NCI-H446 (cell line): ENCODE measurements at regions not wholly inside any gene's neighbourhood (a gene's known extent, or its start where the extent isn't known, plus 50 kb on each side); places are given as distances from the start of the nearest gene placed in this dataset.
"Not testable (repeated sequence)": the region's sequence is repeated elsewhere in the genome, so short reads cannot be mapped to it uniquely, and the experiment has no call there.

ENCODE experiments used
- DNase-seq, 2 experiments: peaks; one replicate each; lab custom pipeline; 2025; lab: John Stamatoyannopoulos, UW

DNA sequence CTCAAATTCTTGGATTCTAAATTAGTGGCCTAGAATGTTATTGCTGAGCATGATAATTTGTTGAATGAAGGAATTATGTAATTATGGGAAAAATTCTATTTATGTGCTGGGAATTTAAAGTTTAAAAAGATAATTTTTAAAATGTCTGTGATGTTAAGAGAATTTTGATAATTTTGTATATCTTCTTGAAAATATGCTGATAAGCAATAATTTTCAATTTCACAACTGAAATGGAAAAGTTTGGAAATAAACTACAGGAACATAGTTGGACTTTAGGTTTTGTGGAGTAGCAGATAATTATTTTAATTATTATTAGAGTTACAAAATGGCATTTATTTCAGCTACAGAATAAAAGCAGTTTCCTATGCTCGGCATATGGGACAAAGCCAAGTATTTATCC is 268.5 kb upstream of the TPK1 start:
- DNase-seq, result no peak

DNA sequence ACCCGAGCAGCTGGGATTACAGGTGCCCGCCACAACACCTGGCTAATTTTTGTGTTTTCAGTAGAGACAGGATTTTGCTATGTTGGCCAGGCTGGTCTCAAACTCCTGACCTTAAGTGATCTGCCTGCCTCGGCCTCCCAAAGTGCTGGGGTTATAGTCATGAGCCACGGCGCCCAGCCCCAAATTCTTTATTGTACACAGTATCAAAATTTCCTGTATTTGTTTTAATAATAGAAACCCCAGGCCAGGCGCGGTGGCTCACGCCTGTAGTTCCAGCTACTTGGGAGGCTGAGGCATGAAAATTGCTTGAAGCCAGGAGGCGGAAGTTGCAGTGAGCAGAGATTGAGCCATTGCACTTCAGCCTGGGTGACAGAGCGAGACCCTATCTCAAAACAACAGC is 266.3 kb upstream of the TPK1 start:
- not testable (repeated sequence) for DNase-seq

DNA sequence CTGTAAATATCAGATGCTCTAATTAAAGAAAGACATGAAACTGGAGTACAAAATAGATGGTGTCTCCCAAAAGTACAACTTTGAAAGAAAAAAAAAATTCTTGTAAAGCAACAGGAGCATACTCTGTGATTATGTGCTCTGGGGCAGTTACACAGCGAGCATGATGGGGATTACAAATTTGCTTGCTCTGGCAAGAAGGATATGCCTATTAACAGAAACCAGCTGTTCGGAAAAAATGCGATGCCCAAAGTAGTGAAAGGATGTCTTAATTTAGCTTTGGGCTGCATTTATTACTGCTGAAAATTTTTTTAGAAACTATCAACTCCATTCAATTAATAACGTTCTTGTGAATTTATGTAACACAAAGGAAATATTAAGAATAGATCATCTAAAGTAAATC is 256.9 kb upstream of the TPK1 start:
- no peak for DNase-seq

DNA sequence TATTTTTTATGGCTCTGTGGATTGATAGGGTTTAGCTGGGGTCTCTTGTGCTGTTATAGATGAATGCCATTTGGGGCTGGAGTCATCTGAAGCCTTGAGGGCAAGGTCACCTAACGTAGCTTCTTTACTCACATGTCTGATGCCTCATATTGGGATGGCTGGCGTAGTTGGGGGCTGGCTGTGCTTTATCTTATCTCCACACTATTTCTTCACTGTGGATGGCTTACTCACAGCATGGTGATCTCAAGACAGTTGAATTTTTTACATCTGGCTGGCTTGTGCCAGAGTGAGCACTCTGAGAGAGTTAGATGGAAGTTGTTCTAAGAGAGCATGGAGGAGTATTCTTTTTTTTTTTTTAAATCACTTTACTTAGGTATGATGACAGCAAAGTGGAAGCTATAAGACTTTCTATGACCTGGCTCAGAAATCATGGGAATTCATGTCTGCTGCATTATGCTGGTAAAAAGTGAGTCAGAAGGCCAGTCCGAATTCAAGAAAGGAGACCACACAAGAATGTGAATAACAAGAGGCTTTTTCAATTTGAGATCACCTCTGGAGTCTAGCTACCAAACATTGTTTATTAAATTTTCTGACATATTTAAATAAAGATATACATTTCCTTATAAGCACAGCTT is 252.4 kb upstream of the TPK1 start:
- DNase-seq, result no peak

DNA sequence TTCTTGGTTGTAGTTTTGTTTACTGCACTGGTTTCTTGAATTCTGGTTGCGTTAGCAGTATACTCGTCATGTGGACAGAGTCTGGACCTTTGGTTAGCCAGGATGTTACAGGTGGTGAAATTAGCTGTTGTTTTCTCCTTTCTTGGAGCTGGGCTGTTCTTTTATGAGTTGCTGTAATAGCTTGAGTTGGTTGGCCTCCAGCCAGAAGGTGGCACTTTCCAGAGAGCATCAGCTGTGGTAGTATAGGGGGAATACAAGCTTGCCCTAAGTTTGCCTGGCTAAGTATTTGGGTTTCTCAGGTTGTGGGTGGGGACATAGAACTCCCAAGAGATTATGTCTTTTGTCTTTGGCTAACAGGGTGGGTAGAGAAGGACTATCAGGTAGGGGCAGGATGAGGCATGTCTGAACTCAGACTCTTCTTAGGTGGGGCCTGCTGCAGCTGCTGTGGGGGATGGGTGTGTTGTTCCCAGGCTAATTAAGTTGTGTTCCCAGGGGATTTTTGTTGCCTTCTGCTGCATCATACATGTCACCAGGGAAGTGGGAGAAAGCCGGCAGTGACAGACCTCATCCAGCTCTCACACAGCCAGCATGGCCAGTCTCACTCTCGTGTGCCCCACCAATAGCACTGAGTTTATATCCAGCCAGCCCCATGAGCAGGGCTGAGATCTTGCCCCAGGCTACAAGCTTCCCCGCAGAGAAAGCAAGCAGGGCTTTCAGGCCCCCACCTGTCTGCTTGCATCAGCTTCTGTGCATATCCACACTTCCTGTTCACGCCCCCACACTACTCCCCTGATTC is 246.7 kb upstream of the TPK1 start:
- DNase-seq, result no peak

DNA sequence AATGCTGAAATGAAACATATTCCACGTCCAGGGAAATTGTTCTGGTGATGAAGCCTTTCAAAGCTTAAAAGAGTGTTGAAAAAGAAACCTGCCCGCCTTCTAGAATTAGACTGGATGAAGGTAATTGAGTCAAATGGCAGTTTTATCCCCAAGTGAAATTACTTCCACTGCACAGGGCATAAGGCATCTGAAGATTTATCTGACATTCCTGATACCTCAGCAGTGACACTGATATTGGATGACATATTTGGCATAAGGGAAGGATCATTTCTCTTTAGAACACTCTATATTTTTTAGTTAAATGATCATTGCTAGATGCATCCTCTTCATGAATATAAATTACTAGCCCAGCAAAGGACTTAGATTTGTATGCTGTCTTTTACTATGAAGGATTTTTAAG is 229.6 kb upstream of the TPK1 start:
- DNase-seq, result no peak

DNA sequence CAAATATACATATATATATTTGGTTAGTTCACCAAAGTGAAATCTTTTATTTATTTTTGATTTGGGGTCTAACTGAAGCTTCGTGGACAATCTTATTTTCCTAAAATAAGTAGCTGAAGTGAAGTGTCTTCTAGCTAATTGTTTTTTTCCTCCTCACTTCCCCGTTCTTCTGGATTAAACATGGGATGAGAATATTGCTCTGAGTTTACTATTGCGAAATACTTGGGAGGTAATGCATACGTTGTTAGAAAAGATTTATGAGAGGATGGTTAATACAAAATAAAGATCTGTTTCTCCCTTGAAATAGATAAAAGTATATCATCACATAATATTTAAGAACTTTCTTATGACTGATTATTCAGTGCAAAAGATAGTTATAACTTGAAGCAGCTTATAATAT is 228.3 kb upstream of the TPK1 start:
- DNase-seq, result no peak

DNA sequence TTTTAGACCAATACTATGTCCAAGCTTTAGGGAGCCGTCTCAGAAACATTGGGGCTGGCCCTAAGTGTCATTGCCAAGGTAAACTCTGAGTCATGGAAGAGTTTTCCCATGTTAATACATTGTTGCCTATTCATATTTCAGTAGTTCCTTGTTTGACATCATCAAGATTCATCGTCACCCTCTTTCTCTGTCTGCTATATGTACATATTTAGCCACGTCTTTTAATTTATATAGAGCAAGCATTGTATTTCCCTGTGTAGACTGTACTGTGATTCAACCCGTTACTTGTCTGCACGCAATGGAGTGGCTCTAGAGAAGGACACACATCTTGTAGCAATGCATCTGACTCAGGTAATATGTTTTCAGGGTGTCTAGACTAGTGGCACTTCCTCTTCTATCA is 217.9 kb upstream of the TPK1 start:
- DNase-seq, result no peak

DNA sequence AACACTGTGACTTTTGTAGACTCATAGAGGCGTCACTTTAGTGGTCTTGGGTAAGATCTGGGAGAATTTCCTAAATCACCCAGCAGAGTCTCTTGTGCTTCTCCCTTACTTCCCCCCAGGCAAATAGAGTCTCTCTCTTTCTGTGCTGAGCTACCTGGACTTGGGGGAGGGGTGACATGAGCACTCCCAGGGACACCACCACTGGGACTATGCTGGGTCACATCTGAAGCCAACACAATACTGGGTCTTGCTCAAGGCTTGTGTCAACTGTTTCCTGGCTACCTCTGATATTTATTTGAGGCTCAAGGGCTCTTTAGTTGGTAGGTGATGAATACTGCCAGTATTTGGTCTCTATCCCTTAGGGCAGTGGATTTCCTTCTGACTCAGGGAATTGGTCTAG is 214.6 kb upstream of the TPK1 start:
- no peak for DNase-seq

DNA sequence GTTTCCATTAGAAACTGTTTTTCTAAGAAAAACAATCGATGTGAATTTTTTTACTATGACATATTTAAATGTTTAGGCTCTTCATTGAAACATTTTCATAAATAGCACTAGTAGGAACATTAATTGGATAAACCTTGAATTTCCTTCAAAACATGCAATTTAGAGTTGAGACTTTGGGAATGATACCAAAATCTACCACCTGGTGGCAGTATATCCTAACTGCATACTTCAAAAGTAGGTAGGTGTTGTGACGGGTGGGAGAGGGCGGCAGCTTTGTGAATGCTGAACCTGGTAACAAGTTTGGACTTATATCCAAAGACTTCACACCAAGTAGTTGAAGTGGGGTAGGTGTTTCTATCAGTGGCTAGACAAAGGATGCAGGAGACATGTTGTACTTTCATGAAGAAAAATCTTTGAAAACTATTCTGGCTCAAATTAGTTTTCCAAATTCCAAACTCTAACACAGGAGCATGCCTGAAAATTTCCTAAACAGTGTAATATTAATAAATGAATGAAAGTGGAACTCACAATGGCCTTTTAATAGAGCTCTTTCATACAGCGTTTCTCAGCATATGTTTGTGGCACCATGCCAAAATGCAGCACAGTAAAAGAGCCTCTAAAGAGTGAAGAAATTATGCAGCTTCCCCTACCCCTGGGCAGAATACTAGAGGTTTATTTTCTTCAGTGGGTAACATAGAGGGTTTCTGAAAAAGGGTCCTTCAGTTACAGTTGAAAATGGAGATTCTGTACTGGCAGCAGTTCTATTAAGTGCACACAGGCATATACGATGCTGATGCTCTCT is 201.0 kb upstream of the TPK1 start:
- DNase-seq, result peak; percentile 9 to 74

DNA sequence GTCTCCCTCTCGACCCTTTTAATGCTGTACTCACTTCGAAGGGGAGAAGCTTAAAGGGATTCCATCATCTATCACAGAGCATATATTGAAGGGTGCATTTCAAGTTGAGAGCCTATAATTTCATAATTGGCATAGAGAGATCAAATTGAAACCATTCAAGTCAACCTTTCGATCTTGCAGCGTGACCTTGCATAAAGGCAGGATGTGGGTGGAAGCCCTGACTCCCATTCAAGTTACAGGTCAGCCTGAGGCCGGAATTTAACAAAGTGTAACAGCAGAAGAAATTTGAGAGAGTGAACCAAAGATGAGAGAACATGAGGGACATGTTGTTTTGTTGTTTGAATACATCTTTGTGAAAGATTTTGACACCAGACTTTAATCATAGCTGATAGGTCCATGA is 195.3 kb upstream of the TPK1 start:
- DNase-seq, result no peak

DNA sequence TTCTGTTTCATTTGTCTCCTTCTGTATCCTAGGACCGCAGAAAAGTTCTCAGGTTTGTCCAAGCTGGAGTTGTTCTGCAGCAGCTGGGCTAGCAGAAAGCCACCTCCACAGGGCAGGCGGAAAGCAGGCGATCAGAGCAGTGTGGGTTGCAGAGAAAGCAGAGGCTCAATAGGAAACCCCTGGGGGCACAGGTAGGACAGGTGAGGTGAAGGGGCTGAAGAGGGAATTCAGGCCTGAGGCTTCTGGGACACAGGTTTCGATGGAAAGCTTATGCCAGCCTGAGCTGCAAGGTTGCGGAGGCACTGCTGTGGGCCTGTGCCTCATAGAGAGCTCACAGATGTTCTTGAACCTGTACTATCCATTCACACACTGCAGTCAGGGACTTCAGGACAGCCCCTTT is 194.9 kb upstream of the TPK1 start:
- no peak for DNase-seq

DNA sequence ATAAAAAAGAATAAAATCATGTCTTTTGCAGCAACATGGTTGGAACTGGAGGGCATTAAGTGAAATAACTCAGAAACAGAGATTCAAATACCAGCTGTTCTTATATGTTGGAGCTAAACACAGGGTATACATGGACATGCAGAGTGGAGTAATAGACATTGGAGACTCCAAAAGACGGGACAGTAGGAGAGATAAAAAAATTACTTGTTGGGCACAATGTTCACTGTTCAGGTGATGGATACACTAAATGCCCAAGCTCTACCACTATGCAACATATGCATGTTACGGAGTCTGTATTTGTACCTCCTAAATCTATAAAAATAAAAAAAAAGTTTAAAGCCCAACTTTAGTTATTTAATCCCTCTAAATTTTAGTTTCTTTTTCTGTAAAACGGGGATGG is 184.6 kb upstream of the TPK1 start:
- no peak for DNase-seq

DNA sequence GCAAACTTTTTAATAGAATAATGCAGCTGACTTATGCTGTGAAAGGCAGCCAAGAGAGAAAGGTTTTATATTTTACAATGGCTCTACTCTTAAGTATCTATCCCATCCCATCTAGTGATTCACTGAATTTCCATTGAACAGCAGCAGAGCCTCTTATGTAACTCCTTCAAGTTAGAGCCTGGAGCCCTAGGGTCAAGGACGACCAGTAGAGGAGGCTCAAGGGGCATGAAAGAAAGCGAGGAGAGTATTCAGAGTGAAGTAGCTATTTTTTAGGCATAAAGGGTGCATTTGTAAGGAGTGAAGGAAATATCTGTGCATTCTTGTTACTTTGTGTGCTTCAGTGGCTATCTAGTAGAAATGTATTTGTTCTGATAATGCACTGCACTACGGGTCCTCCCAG is 180.2 kb upstream of the TPK1 start:
- DNase-seq, result peak in 1 of 2 experiments; percentile 1

DNA sequence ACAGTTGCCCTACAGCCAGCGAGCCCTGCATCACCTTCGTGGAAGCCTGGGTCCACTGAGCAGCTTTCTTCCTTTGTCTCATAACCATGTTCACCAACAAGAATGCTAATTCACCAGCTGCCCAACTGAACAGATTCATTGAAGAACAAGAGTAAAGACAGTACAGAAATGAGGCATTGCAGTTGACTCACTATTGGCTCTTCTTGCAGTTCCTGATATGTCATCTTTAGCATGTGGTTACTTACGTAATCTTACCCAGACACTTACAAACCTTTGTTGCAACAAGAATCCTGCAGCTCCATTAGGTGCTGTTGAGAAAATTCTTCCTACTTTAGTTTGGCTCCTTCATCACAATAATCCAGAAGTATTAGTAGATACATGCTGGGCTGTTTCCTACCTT is 174.0 kb upstream of the TPK1 start:
- DNase-seq, result no peak

DNA sequence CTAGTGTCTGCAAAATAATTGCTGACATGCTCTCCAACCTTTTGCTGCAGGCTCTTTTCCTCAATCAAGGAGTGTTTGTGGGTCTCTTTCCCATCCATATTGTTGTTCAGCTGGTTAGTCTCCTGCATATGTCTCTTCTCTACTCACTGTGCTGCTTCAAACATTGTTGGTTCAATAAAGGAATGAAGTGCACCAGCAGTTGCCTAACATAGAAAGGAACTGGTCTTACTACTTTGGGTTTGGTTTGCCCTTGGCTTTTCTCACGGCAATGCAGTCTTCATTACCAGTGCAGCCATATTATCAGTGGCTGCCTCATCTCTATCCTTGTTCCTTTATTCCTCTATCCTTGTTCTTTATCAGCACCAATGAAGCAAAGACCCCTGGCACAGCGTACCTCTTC is 169.7 kb upstream of the TPK1 start:
- no peak for DNase-seq

DNA sequence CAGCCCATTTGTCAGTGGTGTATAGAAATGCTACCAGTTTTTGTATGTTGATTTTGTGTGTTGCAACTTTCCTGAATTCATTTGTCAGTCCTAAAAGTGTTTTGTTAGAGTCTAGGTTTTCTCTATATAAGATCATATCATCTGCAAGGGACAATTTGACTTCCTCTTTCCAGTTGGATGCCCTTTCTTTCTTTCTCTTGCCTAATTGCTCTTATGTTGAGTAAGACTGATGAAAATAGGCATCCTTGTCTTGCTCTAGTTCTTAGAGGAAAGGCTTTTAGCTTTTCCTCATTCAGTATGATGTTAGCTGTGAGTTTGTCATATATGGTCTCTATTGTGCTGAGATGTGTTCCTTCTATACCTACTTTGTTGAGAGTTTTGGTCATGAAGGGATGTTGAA is 161.7 kb upstream of the TPK1 start:
- DNase-seq, result no peak

DNA sequence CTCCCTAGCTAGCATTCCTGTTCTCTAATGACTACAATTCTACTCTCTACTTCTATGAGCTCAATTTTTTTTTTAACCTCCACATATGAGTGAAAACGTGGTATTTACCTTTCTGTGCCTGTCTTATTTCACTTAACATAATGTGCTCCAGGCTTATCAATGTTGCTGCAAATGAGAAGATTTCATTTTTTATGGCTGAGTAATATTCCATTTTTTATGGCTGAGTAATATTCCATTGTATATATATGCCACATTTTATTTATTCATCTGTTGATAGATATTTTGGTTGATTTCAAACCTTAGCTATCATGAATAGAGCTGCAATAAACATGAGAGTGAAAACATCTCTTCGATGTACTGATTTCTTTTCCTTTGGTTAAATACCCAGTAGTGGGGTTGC is 159.6 kb upstream of the TPK1 start:
- no peak for DNase-seq

DNA sequence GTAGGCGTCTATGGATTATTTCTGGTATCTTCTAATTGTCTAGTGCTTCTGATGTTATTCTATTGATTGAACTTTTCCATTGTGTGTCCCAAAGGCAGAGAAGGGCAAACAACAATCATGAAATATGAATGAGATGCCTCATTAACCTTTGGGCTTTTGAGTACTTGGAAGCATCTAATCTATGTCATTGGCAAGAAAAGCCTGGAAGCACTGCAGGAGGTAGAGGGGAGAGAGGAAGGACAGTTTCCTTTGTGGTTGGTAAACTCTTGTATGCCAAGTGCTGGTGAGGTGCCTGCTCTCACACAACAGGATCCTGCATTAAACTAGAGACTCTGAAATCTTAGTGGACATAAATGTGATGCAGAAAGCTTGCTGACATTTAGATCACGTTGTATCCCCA is 155.2 kb upstream of the TPK1 start:
- no peak for DNase-seq

DNA sequence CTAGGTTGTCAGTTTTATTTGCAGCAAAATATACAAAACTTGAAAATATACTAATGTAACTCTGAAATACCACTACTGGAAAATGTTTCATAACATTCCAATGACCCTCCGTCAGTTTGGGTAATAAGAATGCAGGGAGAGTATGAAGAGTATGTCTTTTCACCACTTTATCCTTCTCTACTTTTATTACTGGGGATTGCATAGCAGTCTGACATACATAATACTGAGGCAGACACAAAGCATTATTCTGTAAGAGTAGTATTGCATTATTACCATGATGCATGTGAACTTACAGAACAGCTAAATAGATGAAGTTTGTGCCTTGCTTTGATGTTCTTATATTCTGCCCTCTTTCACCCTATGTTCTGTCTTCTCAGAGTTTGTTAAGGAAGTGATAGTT is 151.8 kb upstream of the TPK1 start:
- DNase-seq, result no peak

DNA sequence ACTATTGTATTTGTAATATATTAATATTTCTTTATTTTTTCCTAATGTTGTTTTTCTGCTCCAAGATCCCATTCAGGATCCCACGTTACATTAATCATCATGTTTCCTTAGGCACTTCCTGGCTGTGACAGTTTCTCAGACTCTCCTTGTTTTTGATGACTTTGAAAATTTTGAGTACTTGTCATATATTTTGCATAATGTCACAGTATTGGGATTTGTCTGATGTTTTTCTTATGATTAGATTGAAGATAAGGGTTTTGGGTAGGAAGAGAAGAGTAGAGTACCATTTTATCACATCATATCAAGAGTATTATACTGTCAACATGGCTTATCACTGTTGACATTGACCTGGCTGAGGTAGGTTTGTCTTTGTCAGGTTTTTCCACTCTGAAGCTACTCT is 146.3 kb upstream of the TPK1 start:
- DNase-seq, result no peak

DNA sequence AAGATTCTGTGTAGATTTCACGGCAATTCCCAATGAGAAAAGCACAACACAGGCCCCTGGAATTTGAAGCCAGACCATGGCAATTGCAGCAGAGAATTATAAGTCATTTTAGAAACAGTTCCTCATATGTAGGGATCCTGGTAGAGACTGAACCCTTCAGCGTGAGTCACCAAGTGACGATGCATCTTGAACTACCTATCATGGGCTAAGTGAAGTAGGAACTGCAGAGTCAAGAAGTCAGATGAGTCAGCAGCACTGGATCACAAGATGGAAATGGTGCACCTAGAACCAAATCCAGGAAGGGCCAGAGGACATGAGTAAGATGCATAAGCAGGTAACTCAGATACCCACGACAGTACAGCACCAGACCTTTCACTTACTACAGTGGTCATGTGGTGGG is 140.0 kb upstream of the TPK1 start:
- DNase-seq, result no peak

DNA sequence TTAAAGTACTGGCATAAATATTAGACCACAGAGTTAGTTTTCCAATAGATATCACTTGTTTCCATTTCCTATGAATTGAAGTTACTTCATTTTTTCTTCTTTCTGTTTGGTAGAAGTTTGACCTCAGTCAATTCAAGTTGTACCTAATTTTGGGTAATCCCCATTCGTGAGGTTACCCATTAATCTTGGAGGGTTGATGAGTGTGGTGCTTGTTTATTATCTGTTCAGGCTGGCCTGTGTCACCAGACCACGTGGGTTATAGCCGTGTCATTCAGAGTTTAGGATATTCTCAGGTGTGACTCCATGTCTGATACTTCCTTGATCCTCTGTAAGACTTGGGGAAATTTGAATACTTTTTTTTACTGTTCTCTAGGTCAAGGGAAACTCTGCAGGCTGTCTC is 133.9 kb upstream of the TPK1 start:
- no peak for DNase-seq
